PC-9 (cell line): ENCODE measurements at regions not wholly inside any gene's neighbourhood (a gene's known extent, or its start where the extent isn't known, plus 50 kb on each side); places are given as distances from the start of the nearest gene placed in this dataset.

Experiments
- CTCF ChIP-seq: fragments of 200-600 bp; sonication (generic); conservative IDR thresholded peaks from 2 replicates; pipeline ENCODE4 v1.6.1; 2017; ENCODE audit warnings: mixed run types, antibody characterized with exemption, mild to moderate bottlenecking, moderate library complexity
- EZH2 ChIP-seq: fragments of 200-600 bp; sonication (generic); IDR thresholded peaks from 2 replicates; pipeline ENCODE4 v1.8.0; 2017; ENCODE audit warnings: antibody characterized with exemption, low read depth

GRCh38 chr9:90240541-90240940, 402.1 kb downstream of the DIRAS2 start:
- TF ChIP-seq CTCF, result no peak
- TF ChIP-seq EZH2, result no peak
